NCI-H2227 (cell line): ENCODE measurements at regions not wholly inside any gene's neighbourhood (a gene's known extent, or its start where the extent isn't known, plus 50 kb on each side); places are given as distances from the start of the nearest gene placed in this dataset.
"Not testable (repeated sequence)": the region's sequence is repeated elsewhere in the genome, so short reads cannot be mapped to it uniquely, and the experiment has no call there.

Source experiments
- DNase-seq: peaks from one replicate; lab custom pipeline; 2025; ENCODE audit not compliant: unreplicated experiment; lab: John Stamatoyannopoulos, UW

DNA sequence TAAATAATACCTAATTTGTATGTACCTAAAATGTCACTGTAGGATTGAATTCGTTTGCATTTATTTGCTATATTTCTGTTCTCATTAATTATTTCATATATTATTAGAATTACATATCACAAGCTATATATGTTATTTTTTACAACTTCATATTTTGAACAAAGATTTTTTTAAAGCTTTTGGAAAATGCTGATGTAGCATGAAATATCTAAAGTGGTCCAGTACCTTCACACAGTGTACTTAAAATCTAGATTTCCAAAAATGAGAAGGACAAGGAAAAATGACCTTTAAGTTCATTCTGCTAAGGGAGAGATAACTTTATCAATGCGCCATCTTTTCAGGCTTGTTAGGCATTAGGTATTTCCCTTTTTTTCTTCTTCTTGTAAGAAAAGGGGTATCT lies 71.8 kb downstream of the LARP7 start:
- DNase-seq: no peak

DNA sequence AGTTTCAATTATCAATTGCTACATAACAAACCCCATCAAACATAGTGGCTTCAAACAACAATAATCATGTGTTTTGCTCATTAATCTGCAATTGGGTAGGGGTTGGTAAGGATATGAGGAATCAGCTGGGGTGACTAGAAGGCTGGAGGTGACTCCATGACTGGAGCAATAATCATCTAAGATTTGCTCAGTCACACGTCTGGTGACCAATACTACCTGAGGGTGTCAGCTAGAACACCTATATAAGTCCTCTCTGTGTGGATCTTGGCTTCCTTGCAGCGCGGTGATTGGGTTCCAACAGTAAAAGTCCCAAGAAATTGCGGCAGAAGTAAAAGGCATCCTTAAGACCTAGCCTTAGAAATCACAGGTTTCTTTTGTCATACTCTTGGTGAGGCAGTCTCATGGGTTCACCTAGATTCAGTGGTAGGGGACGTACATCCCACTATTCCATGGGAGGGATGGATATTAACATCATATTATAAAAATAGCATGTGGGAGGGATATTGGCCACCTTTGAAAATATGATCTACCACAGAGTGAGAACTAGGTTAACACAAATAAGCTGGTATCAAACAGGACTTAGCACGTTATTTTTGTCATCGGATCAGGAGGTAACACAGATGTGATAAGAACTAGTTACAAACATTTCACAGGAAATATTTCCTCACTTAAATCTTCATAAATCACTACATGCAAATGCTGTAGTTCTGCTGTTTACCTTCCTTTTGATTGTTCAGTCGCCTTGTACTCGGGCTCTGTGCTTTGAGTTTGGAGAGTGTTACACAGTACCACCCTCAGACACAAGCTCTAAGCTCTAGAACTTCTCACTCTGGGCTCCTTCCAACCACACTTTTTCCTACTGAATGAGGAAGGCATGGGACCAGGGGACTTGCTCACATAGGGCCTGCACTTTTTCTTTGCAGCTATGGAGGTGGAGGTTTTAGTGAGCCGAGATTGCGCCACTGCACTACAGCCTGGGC lies 78.3 kb downstream of the LARP7 start:
- no peak for DNase-seq

DNA sequence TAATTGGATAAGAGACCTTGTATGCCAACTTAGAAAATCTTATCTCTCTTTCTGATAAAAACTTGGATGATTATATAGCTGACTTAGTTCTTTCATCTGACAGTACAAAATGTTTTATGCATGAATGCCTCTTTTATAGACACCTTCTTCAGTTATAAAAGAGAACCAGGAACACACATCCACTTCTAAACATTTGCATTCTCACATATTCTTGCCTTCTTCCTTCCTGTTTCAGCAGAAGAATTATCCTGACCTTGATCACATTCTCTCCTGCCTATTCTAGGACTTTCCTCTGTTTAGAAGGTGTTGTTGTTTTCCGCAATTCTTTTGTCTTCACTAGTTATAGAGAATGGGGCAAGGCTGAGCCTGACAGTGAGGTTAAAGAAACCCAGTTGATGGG lies 80.9 kb downstream of the LARP7 start:
- no peak for DNase-seq

DNA sequence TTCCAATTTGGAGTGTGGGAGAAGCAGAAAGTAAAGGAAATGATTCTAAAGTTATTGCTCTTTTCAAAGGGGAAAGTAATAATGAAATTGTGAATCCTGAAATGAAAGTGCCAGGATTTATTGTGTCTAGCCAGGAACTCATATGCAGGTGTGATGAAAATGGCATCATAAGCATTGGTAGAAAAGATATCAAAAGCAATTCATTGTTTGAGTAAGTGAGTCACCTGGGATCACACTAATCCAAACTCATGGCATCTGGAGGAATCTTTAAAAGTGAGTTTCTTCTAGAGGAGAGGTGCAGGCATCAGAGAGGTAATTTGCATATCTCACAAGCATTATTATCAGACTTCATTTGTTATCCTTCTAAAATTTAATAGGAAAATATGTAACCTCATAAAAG lies 84.7 kb downstream of the LARP7 start:
- no peak for DNase-seq

DNA sequence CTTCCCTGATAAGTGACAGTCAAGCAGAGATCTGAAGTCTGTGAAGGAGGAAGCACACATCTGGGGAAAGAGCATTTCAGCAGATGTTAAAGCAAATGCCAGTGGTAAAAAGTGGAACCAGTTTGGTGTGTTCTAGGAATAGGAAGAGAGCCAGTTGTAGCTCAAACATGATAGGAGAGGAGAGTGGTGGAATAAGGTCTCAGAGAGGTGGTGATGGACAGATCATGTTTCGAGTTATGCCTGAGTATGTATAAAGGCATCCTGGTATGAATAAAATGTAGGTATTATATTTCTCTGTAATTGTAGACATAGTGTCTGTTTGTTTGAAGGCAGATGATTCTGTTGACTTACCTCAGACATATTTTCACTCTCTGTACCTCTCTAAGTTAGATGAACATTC lies 89.1 kb downstream of the LARP7 start:
- DNase-seq: no peak

DNA sequence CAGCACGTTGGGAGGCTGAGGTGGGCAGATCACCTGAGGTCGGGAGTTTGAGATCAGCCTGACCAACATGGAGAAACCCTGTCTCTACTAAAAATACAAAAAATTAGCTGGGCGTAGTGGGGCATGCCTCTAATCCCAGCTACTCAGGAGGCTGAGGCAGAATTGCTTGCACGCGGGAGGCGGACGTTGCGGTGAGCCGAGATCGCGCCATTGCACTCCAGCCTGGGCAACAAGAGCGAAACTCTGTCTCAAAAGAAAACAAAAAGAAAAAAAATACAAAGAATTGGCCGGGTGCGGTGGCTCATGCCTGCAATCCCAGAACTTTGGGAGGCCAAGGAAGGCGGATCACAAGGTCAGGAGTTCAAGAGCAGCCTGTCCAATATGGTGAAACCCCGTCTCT lies 90.8 kb downstream of the LARP7 start:
- DNase-seq: not testable (repeated sequence)

DNA sequence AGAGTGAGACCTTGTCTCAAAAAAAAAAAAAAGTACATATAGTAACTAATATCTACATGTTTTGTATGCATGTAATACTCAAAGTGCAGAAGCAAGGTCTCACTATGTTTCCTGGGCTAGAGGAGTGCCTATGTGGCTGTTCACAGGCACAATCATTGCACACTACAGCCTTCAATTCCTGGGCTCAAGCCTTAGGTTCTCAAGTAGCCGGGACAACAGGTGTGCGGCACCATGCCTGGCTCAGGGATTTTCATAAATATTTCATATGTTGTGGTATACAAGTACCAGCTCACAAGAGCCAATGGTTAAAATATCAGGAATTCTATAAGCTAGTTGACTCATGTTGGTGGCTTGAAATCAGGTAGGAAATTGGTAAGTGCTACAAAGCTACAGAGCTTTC lies 94.8 kb downstream of the LARP7 start:
- DNase-seq: no peak

DNA sequence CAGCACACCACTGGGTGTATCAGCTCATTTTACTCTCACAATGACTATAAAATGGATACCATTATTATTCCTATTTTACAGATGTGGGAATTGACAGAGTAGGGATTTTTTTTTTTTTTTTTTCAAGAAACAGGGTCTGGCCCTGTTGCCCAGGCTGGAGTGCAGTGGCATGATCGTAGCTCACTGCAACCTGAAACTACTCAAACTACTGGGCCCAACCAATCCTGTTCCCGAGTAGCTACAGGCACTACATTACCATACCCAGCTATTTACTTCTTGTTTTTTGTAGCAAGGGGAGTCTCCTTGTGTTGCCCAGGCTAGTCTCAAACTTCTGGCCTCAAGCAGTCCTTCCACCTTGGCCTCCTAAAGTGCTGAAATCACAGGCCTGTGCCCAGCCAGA lies 95.2 kb downstream of the LARP7 start:
- DNase-seq: no peak

DNA sequence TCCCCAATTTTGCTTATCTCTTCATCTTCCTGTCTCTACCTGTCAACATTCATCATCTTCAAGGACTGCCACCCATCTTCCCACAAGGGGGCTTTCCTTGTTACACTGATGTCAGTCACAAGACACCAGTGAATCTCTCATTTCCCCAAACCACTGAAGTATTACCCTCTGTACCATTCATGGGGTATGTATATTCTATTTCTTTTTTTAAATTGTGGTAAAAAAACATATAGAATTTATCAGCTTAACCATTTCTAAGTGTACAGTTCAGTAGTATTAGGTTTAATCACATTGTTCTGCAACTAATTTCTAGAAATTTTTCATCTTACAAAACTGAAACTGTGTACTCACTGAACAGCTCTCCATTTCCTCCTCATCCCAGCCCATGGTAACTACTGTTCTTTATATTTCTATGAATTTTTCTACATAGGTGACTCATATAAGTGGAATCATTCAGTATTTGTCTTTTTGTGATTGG lies 98.6 kb downstream of the LARP7 start:
- no peak for DNase-seq

DNA sequence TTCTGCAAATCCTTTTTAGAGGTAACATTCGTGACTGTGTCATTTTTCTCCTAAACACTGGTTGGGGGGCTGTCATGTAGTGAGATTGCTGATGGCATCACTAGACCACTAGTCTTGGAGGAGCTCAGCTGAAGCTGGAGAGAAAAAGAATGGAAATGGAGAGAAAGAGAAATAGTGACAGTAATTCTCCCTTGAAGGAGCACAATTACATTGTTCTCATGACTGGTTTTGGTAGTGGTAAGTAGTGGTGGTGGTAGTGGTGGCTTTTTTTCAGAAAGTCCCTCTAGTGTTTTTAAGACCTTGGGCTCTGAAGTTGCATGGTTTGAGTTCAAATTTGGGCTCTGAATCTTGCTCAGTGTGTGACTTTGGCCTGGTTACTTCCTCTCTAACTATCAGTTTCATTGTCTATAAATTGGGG lies 99.8 kb downstream of the LARP7 start:
- DNase-seq: no peak

DNA sequence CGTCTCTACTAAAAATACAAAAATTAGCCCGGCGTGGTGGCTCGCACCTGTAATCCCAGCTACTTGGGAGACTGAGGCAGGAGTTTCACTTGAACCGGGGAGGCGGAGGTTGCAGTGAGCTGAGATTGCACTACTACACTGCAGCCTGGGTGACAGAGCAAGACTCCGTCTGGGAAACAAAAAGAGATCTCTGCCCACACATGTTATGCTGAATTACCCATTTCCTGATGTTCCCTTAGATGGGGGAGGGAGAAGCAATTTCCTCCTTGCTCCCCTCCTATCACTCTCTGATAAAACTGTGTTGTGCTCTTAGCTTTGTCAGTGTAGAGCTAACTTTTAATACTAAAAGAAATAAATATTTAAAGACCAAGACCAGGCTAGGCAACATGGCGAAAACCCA lies 102.5 kb downstream of the LARP7 start:
- DNase-seq: no peak

DNA sequence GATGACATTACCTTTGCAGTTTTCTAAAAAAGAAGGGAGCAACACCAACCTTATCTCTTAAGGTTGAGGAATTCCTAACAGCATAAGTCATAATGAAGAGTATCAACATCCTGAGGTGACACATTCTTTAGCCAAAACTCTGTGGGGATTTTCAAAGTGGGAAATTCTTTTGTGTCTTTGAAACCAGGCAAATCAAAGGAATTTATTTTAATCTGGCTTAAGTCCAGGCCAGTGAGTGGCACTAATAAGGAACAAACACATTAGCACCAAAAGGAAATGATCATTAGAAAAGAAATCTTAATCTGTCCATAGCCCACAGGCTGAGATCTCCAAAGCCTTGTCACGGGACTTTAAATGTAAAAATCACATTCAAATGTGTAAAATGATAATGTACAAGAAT lies 110.1 kb downstream of the LARP7 start:
- no peak for DNase-seq

DNA sequence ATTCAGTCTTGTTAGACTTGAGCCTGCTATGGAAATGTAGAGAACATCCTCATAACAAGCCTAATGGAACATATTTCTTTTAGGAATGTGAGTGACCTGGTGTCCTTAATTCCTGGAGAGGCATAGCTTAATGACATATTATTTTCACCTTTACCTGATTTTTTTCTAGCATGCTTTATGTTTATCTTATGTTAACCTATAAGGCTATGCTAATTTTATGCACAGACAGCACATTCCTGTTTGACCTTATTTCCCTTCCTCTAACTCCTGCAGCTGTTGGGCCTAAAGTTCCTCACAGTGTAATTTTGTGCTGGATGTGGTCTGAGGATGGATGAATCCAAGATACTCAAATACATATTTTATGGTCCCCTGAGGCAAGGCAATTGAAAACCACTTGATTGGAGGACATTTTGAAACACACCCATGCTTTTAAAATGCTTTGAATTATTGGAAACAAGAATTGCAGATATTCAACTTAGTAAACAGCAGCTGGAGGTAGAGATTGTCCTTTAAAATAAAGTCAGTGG lies 111.5 kb downstream of the LARP7 start:
- no peak for DNase-seq

DNA sequence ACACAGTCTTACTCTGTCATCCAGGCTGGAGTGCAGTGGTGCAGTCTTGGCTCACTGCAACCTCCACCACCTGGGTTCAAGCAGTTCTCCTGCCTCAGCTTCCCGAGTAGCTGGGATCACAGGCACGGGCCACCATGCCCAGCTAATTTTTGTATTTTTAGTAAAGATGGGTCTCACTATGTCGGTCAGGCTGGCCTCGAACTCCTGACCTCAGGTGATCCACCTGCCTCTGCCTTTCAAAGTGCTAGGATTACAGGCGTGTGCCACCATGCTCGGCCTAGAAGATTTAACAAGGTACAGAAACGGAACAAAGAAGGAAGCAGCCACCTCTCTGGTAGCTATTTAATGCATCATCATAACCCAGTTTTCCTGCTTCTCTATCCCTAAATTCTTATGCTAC lies 113.8 kb downstream of the LARP7 start:
- DNase-seq: not testable (repeated sequence)

DNA sequence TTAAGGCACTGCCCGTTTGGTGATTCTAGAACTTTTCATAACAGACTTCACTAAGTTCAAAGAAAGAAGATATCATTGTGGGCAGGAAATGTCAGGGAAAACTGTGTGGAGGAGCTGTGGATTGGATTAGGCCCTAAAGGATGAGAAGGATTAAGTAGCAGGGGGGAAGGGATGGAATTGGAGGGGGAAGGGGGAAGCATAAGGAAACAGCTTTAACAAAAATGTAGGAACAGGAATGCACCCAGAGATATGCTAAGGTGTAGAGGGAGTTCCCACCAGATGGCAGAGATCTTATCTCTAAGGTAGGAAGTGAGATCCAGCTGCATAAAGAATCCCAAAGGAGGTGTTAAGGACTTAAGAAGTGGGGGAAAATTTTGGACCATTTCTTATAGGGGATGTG lies 114.5 kb downstream of the LARP7 start:
- no peak for DNase-seq

DNA sequence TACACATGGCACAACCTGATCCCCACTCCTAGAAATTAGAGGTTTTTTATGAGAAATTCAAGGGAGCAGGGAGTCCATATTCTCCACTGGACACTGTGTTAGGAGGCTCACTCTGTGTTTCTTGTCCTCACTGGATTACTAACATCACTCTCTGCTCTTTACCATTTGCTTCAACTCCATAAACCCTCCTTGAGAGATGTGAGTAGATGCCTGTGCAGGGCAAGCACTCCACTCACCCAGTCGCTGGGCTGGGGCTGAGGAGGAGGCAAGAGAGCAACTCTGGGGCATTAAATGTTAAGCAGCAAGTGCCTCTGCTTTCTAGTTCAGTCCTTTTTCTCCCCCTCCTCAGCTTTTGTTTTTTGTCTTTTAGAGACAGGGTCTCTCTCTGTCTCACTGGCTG lies 115.1 kb downstream of the LARP7 start:
- DNase-seq: no peak

DNA sequence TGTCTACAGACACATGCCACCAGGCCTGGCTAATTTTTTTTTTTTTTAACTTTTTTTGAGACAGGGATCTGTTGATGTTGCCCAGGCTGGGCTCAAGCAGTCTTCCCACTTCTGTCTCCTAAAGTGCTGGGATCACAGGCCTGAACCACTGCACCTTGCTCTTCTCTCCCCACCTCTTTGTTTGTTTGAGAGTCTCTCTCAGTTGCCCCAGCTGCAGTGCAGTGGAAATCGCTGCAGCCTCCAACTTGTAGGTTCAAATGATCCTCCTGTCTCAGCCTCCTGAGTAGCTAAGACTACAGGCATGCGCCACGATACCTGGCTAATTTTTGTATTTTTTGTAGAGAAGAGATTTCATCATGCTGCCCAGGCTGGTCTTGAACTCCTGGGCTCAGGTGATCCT lies 115.6 kb downstream of the LARP7 start:
- no peak for DNase-seq

DNA sequence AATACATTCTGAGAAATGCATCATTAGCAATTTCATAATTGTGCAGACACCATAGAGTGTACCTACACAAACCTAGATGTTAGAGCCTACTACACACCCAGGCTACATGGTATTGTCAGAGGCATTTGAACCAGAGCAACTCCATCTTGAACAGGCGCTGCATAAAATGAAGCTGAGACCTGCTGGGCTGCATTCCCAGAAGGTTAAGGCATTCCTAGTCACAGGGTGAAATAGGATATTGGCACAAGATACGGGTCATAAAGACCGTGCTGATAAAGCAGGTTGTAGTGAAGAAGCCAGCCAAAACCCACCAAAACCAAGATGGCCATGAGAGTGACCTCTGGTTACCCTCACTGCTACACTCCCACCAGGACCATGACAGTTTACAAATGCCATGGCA lies 116.4 kb downstream of the LARP7 start:
- DNase-seq: no peak

DNA sequence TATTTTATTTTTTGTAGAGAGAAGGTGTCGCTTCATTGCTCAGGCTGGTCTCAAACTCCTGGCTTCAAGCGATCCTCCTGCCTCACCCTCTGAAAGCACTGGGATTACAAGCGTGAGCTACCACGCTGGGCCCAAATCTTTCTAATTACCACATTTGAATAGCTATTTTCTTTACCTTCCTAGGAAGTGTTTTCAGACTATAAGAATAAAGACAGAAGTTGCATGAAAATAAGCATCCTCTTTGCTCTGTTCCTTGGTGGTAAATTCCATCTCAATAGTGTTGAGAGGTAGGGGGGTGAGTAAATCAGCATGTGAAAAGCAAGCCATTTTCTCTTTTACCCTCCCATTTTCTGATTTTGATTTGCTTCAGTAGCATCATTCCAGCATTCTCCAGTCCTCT lies 122.4 kb downstream of the LARP7 start:
- DNase-seq: no peak

DNA sequence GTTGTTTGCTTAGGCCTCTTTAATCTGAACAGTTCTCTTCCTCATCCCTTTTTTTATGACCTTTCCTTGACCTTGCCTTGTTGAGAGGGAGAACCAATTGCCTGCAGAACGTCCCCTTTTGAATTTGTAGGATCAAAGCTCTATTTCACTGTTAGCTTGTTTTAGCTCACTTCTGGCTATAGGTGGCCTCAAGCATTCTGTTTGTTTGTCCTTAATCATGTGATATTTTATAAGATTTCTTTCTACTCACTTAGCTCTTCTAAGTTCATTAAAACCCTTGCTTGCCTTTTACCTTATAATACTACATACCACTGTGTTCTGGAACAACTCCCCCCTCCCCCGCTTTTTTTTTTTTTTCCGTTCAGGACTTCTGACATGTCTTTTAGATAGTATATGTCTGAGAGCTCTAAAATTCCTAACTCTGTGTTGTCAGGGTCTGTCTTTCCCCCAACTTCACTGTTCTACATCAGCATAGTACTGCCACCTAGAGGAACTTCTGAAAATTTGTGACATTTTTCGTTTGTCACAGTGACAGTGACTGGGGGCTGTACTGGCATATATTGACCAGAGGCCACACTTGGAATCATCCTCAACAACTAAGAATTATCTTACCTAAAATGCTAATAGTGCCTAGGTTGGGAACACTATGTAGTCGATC lies 128.5 kb downstream of the LARP7 start:
- DNase-seq: peak; percentile 44

DNA sequence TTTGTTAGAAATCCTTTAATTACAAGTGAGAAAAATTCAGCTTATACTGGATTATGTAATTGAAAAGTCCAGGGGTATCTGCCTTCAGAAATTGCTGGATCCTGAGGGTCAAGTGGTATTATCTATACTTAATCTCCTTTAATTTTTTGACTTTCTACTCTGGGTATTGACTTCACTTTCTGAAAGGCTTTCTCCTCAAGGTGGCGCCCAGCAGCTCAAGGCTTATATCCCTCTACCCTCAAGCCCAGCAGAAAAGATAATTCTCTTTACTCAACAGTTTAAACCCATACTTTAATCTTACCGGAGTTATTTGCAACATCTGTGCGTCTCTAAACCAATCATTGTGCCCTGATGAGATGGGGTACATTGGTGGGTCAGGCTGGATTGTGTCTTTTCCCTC lies 129.5 kb downstream of the LARP7 start:
- peak; percentile 0 for DNase-seq

DNA sequence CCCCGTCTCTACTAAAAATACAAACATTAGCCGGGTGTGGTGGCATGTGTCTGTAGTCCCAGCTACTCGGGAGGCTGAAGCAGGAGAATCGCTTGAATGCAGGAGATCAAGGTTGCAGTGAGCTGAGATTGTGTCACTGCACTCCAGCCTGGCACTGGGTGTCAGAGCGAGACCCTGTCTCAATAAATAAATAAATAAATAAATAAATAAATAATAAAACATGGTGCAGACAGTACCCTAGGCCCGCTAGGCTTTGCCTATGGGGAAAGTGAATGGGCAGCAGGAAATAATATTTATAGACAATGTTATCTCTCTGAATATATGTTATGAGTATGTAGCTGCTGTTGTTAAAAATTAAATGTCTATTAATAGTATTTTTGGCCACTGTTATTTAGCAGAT lies 130.4 kb downstream of the LARP7 start:
- no peak for DNase-seq
